Nephron (organoid): ENCODE measurements at regions not wholly inside any gene's neighbourhood (a gene's known extent, or its start where the extent isn't known, plus 50 kb on each side); places are given as distances from the start of the nearest gene placed in this dataset.

Experiments used
- H3K27ac Mint-ChIP-seq, 3 experiments: 2 replicates each; pipeline ENCODE4 v1.8.0; 2020; ENCODE audit warnings: mixed read lengths in 3 of 3, mild to moderate bottlenecking in 2 of 3, moderate library complexity in 1 of 3
- H3K27me3 Mint-ChIP-seq: 2 replicates; pipeline ENCODE4 v1.8.0; 2021; ENCODE audit warnings: low read depth, mild to moderate bottlenecking, moderate library complexity, mixed read lengths
- H3K36me3 Mint-ChIP-seq: 2 replicates; pipeline ENCODE4 v1.8.0; 2020; ENCODE audit warnings: low read depth, mixed read lengths
- H3K4me1 Mint-ChIP-seq: 2 replicates; pipeline ENCODE4 v1.8.0; 2020; ENCODE audit warnings: mixed read lengths
- H3K4me3 Mint-ChIP-seq, 3 experiments: 2 replicates each; pipeline ENCODE4 v1.8.0; 2020; ENCODE audit warnings: mild to moderate bottlenecking in 3 of 3, mixed read lengths in 3 of 3, moderate library complexity in 2 of 3
- H3K9me3 Mint-ChIP-seq: 2 replicates; pipeline ENCODE4 v1.8.0; 2020; ENCODE audit warnings: mixed read lengths
- TF ChIP-seq, protein P1 (sequence below), 3 experiments: fragments of 200-600 bp; sonication (generic); IDR thresholded peaks; one replicate each; pipeline ENCODE4 v1.5.0; 2021; ENCODE audit warnings: antibody characterized with exemption in 3 of 3; ENCODE audit not compliant: unreplicated experiment in 3 of 3

DNA sequence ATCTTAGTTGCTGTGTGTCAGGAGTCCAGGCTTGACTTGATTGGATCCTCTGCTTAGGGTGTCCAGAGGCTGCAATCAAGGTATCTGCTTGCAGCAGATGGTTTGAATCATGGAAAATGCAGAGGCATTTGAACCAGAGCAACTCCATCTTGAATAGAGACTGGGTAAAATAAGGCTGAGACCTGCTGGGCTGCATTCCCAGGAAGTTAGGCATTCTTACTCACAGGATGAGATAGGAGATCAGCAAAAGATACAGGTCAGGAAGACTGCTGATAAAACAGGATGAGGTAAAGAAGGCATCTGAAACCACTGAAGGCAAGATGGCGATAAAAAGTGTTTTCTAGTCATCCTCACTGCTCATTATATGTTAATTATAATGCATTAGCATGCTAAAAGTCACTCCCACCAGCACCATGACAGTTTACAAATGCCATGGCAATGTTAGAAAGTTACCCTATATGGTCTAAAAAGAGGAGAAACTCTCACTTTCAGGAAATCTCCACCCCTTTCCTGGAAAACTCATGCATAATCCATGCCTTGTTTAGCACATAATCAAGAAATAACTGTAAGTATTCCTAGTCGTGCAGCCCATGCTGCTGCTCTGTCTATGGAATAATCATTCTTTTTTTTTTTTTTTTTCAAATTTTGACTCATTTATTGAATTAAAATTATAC is 218.3 kb upstream of the CPNE8 start:
- peaks cover 8% of the 10 kb centered on the region for H3K27me3 Mint-ChIP-seq
- TF ChIP-seq, protein P1, sequence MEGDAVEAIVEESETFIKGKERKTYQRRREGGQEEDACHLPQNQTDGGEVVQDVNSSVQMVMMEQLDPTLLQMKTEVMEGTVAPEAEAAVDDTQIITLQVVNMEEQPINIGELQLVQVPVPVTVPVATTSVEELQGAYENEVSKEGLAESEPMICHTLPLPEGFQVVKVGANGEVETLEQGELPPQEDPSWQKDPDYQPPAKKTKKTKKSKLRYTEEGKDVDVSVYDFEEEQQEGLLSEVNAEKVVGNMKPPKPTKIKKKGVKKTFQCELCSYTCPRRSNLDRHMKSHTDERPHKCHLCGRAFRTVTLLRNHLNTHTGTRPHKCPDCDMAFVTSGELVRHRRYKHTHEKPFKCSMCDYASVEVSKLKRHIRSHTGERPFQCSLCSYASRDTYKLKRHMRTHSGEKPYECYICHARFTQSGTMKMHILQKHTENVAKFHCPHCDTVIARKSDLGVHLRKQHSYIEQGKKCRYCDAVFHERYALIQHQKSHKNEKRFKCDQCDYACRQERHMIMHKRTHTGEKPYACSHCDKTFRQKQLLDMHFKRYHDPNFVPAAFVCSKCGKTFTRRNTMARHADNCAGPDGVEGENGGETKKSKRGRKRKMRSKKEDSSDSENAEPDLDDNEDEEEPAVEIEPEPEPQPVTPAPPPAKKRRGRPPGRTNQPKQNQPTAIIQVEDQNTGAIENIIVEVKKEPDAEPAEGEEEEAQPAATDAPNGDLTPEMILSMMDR (IDR thresholded peaks at IDR 0.05; ENCODE audit: unreplicated experiment in 3 of 3), result no peak
- H3K27ac Mint-ChIP-seq, result no peak overlapping the region
- H3K9me3 Mint-ChIP-seq, result no peaks in the 10 kb centered on the region
- no peak overlapping the region for H3K4me3 Mint-ChIP-seq
- peaks cover 17% of the 10 kb centered on the region for H3K4me1 Mint-ChIP-seq
- no peaks in the 10 kb centered on the region for H3K36me3 Mint-ChIP-seq

DNA sequence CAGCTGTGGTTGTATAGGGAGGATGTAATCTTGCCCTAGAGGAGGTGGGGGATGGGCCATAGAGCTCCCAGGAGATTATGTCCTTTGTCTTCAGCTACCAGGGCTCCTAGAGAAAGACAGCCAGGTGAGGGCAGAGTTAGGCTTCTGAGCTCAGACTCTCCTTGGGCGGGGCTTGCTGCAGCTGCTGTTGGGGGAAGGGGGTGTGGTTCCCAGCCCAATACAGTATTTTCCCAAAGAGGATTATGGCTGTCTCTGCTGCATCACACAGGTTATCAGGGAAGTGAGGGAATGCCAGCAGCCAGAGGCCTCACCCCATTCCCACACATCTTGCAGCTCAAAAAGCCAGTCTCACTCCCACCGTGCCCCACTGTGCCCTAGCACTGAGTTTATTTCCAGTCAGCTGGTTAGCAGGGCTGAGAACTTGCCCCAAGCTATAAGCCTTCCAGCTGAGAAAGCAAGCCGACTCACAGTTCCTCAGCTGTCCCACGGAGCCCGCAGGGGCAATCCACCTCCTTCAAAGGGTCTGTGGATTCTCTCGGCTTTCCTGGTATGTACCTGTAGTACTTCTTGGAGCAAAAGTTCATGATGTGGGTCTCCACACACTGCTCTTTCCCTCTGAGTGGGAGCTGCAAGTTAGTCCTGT is 217.3 kb upstream of the CPNE8 start:
- Mint-ChIP-seq H3K4me3 (no peak overlapping the region), H3K9me3 (no peaks in the 10 kb centered on the region)

DNA sequence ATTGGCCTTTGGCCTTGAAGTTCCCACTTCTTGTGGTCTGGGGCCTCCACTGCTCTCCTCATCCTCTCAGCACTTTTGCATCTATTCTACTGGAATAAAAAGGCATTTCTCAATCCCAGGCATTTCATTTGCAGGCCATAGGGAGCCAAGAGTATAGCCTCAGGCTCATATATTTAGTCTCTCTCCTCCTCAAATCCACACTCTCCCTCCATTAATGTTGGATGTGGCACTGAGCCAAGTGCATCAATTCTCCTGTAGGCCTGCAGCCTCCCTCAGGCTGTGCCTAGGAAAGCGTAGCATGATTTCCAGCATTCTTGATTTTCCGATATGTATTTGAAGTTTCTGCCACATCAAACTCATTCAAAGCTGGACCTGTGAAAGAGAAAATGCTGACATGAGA is 211.5 kb upstream of the CPNE8 start:
- no peaks in the 10 kb centered on the region for H3K9me3 Mint-ChIP-seq
- peaks cover 5% of the 10 kb centered on the region for H3K4me1 Mint-ChIP-seq
- TF ChIP-seq, protein P1 (IDR thresholded peaks at IDR 0.05; ENCODE audit: unreplicated experiment in 3 of 3), result no peak
- no peak overlapping the region for H3K4me3 Mint-ChIP-seq
- no peaks in the 10 kb centered on the region for H3K36me3 Mint-ChIP-seq
- no peaks in the 10 kb centered on the region for H3K27me3 Mint-ChIP-seq
- H3K27ac Mint-ChIP-seq, result no peak overlapping the region

More for the DNA sequence above, 217.3 kb upstream of the CPNE8 start:
- TF ChIP-seq, protein P1 (IDR thresholded peaks at IDR 0.05; ENCODE audit: unreplicated experiment in 3 of 3), result no peak
- Mint-ChIP-seq H3K27ac (no peak overlapping the region), H3K36me3 (no peaks in the 10 kb centered on the region), H3K4me1 (peaks cover 16% of the 10 kb centered on the region), H3K27me3 (peaks cover 8% of the 10 kb centered on the region)

DNA sequence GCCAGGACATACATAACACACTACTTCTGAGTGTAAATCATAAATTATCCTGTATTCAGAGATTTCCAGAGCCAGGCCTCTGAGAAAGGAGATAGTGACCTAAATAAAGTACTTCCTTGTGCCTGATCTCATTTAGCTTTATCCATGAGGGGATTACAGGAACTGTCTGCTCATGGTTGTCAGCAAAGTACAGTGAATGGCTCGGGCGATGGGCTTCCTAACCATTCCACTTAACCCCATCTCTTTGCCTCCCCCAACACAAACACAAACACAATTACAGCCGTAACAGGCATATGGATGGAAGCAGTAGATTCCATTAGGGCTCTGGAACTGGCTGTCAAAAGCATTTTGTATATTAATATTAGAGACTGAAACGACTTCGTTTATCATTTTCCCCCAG is 206.7 kb upstream of the CPNE8 start:
- no peak overlapping the region for H3K4me3 Mint-ChIP-seq
- H3K27ac Mint-ChIP-seq, result no peak overlapping the region

DNA sequence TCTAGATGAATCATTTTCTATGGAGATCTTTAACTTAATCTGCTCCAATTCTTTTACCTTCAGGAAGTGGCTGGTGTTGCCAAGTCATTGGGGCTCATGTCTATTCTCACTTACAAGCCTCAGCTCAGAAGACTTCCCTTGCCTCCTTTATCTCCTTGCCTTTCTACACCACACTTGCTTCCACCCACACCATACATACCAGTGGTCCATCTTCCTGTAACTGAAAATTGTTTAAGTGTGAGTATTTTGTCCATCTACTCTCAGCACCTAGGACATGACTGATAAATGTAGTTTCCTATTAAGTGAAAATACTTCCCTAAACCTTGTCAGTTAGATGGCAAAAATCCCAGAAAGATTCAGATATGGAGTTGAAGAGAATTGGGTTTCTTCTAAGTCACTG is 199.7 kb upstream of the CPNE8 start:
- TF ChIP-seq, protein P1 (IDR thresholded peaks at IDR 0.05; ENCODE audit: unreplicated experiment in 3 of 3), result no peak
- H3K27ac Mint-ChIP-seq, result no peak overlapping the region
- no peaks in the 10 kb centered on the region for H3K4me1 Mint-ChIP-seq
- H3K36me3 Mint-ChIP-seq, result no peaks in the 10 kb centered on the region
- no peaks in the 10 kb centered on the region for H3K9me3 Mint-ChIP-seq
- no peak overlapping the region for H3K4me3 Mint-ChIP-seq
- no peaks in the 10 kb centered on the region for H3K27me3 Mint-ChIP-seq

More for the DNA sequence above, 206.7 kb upstream of the CPNE8 start:
- Mint-ChIP-seq H3K36me3 (no peaks in the 10 kb centered on the region), H3K27me3 (no peaks in the 10 kb centered on the region), H3K4me1 (peaks cover 3% of the 10 kb centered on the region), H3K9me3 (no peaks in the 10 kb centered on the region)
- TF ChIP-seq, protein P1 (IDR thresholded peaks at IDR 0.05; ENCODE audit: unreplicated experiment in 3 of 3), result no peak
